ENCODE measurements at regions not wholly inside any gene's neighbourhood (a gene's known extent, or its start where the extent isn't known, plus 50 kb on each side); places are given as distances from the start of the nearest gene placed in this dataset.

DNA sequence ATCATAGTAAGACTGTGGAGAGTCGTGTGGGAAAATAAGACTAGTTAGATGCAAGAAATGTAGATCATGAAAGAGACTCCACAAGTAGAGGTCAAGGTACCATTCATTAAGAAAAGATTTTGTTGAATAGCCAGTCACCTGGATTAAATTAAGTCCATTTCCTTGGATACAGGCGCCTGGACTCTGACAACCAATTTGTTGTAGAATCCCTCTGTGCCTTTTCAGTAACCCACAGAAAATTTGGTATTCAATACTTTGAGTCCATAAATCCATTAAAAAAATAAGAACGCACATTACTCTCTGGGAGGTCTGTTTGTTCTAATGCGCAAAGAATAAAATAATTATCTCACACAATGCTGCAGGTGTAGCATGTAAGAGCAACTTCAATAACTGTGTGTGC, 469.4 kb downstream of the KLF12 start:
- TF ChIP-seq POLR2A (IDR thresholded peaks at IDR 0.05; ENCODE audit: low read length) (no peak), GATA1 (IDR thresholded peaks at IDR 0.05; ENCODE audit: low read depth, low read length) (no peak)
